Astrocyte of the spinal cord (primary cell): ENCODE measurements at regions not wholly inside any gene's neighbourhood (a gene's known extent, or its start where the extent isn't known, plus 50 kb on each side); places are given as distances from the start of the nearest gene placed in this dataset.

Source experiments
- DNase-seq: peaks from one replicate; pipeline ENCODE4 v3.0.0; 2011; ENCODE audit warnings: low read depth, low spot score
- H3K4me3 ChIP-seq: 2 replicates; pipeline ENCODE4 v1.5.1; 2011; ENCODE audit warnings: low read depth, mild to moderate bottlenecking, low read length, moderate library complexity
- in situ Hi-C: cut with HindIII; loops from 2 replicates; pipeline ENCODE4 v1.10.0; 2017; ENCODE audit warnings: low sequenced_read_pairs
- TF ChIP-seq, protein P1 (sequence below): IDR thresholded peaks from 2 replicates; pipeline ENCODE4 v1.5.1; 2012; ENCODE audit warnings: low read depth, mild to moderate bottlenecking, low read length, inconsistent platforms

DNA sequence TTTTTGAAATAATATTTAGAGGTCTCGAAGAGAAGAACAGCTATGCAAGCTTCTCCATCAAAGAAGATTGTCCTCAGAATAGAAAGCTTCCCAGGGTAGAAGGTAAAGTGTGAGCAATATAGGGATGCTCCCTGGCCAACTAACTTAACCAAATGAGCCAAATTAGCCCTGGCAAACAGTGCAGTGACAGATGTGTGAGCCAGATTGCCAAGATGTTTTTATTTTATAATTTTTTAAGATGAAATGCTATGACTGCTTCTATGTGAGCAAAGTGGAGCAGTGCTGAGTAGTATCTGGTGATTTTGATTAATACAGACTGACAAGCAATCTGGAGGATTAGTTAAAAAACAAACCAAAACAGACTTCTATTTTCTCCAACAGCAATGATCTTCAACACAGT lies 202.1 kb downstream of the NOVA1 start:
- DNase-seq: no peak
- in situ Hi-C loops: no loop called here
- TF ChIP-seq, protein P1, sequence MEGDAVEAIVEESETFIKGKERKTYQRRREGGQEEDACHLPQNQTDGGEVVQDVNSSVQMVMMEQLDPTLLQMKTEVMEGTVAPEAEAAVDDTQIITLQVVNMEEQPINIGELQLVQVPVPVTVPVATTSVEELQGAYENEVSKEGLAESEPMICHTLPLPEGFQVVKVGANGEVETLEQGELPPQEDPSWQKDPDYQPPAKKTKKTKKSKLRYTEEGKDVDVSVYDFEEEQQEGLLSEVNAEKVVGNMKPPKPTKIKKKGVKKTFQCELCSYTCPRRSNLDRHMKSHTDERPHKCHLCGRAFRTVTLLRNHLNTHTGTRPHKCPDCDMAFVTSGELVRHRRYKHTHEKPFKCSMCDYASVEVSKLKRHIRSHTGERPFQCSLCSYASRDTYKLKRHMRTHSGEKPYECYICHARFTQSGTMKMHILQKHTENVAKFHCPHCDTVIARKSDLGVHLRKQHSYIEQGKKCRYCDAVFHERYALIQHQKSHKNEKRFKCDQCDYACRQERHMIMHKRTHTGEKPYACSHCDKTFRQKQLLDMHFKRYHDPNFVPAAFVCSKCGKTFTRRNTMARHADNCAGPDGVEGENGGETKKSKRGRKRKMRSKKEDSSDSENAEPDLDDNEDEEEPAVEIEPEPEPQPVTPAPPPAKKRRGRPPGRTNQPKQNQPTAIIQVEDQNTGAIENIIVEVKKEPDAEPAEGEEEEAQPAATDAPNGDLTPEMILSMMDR: no peak
- H3K4me3 ChIP-seq: no peak overlapping the region

DNA sequence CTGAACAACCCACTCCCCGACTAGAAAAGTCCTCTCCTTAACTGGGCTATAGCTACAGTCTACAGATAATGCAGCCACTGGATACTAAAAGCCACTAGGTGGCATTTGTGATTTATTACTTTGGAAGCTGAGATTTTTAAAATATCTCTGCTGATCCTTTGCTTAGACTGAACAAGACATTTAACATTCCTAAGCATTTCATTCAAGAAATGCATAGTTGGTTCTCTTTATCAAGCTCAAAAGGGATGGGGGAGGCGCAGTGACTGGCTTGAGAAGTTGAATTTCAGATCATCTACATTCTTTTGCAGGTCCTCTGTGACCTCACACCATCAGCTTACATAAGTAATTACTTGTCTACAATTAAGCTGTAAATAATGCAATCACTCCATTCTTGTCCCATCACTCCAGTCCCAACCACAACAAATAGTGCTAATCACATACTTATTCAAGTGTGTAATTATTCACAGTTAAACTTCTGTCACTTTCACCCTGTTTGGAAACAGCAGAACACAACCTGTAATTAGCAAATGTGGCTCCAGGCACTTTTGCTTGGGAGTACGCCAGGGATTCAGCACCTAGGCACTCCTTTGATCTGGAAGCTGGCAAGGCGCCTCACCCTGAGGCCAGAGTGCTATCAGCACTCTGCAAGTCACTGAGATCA lies 203.6 kb downstream of the NOVA1 start:
- in situ Hi-C loops: no loop called here
- no peak overlapping the region for H3K4me3 ChIP-seq
- DNase-seq: peak; percentile 17
- TF ChIP-seq, protein P1: peak; percentile 27

DNA sequence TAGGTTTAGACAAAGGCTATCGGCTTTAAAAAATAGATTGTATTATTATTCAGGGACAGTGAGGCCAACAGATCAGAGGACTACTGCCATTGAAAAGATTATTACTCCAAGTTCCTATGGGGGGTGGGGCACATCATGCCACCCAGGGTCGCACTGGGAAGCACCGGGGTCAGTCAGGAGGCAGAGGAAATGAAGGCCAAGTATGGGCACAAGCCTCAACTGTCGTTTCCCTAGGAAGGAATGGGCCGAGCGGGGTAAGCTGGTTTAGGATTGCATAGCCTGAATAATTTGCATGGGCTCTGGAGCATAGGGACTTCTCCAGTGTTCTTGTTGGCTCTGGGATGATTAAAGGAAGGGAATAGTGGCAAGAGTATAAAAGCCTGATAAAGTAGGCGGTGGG lies 205.3 kb downstream of the NOVA1 start:
- DNase-seq: no peak
- in situ Hi-C loops: no loop called here
- TF ChIP-seq, protein P1: no peak
- H3K4me3 ChIP-seq: no peak overlapping the region

DNA sequence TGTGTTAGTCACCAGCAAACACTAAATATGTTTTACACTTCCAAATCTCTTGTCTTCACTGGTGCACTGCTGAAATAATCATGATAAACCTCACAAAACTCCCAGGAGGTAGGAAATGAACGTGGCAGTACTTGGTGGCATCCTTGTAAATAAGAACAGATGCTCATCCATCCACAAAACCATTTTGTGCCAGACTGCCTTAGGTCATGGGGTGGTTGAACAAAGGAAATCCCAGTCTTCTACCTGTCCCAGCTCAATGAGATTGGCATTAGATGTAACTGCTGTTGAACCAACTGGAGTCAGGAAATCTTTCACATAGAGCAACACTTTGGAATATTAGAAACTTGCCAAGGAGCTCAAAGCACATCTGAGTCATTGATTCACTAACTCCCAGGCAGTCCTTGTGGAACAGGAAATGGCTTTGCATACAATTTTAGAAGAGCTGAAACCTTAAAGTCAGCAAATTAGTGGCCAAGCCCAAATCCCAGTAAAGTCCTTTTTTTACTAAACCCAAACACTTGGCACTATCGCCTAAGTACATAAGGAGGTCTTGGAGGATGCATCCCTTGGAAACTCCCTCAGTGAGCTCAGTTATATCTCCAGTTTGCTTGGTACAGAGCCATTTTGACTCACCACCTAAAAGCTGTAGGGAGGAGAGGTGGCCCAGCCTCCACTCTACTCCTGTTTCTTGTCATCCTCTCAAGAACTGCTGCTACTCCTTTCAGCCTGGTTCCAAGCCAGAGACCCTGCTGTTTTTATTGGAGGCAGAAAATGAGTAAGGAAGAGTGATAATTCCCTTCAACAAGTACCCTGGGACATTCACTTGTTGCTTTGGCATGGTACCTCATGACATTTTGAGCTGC lies 208.0 kb downstream of the NOVA1 start:
- in situ Hi-C loops: no loop called here
- peak; percentile 77 for DNase-seq

DNA sequence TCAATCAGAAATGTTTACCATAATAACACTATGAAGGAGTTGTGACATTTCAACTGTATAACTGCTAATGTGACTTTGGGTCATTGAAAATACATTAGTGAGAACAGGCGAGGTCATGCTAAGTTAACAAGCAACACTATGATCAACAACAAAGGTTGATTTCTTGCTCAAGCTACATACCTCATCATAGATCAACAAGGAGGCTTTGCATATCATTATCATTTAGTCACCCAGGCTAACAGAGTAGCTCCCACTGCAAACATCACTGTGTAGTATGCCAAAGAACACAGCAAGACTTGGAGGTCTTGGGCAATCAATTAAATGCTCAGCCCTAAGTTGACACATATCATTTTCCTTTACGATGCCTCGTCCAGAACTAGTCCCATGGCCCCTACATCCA lies 212.5 kb downstream of the NOVA1 start:
- in situ Hi-C loops: no loop called here
- TF ChIP-seq, protein P1: no peak
- H3K4me3 ChIP-seq: no peak overlapping the region
- no peak for DNase-seq

More for the DNA sequence above, 208.0 kb downstream of the NOVA1 start:
- no peak overlapping the region for H3K4me3 ChIP-seq
- TF ChIP-seq, protein P1: no peak

DNA sequence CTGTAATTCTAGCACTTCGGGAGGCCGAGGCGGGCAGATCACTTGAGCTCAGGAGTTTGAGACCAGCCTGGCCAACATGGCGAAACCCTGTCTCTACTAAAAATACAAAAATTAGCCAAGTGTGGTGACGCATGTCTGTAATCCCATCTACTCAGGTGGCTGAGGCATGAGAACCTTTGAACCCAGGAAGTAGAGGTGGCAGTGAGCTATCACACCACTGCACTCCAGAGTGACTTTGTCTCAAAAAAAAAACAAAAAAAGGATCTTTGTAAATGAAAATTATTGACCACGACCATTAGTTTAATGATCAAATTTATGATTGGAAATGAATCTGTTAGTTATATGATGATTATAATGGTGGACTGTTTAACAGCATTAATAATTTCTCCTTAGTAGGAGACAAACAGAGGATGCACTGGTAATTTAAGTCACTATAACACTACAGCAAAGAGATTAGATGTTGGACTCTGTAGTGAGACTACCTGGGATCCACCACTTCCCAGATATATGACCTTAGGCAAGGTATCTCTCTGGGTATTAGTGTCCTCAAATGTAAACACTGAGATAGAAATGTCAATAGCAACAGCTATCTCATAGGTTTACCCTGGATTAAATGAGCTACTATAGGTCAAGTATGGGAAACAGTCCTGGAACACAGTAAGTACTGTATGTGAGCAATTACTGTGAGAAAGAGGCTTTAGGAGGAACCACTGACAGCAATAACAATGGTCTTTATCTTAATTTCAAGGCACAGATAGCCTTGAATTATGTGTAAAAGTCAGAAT lies 214.7 kb downstream of the NOVA1 start:
- in situ Hi-C loops: no loop called here
- H3K4me3 ChIP-seq: no peak overlapping the region
- no peak for DNase-seq
- TF ChIP-seq, protein P1: no peak
